Neural progenitor cell (in vitro differentiated cells): ENCODE measurements at regions not wholly inside any gene's neighbourhood (a gene's known extent, or its start where the extent isn't known, plus 50 kb on each side); places are given as distances from the start of the nearest gene placed in this dataset.

Experiments used
- DNase-seq: peaks from one replicate; pipeline ENCODE4 v3.0.0-alpha.2; 2016; ENCODE audit warnings: low spot score
- H2AFZ ChIP-seq: fragments of 200-600 bp; sonication (generic); replicated peaks from 2 replicates; pipeline ENCODE4 v1.6.1; 2016; ENCODE audit warnings: antibody characterized with exemption
- H3F3A ChIP-seq: fragments of 200-600 bp; sonication (generic); 2 replicates; pipeline ENCODE4 v1.6.1; 2016; ENCODE audit warnings: antibody characterized with exemption, low read depth
- H3K27ac ChIP-seq: fragments of 200-600 bp; sonication (generic); 2 replicates; pipeline ENCODE4 v1.5.1; 2016; ENCODE audit warnings: mild to moderate bottlenecking
- H3K27me3 ChIP-seq: fragments of 200-600 bp; sonication (generic); 2 replicates; pipeline ENCODE4 v1.6.1; 2016; ENCODE audit warnings: mild to moderate bottlenecking, moderate library complexity
- H3K36me3 ChIP-seq: fragments of 200-600 bp; sonication (generic); 2 replicates; pipeline ENCODE4 v1.5.1; 2016
- H3K4me1 ChIP-seq: fragments of 200-600 bp; sonication (generic); 2 replicates; pipeline ENCODE4 v1.6.1; 2016; ENCODE audit warnings: mixed run types
- H3K4me2 ChIP-seq: fragments of 200-600 bp; sonication (generic); 2 replicates; pipeline ENCODE4 v1.6.1; 2016
- H3K4me3 ChIP-seq: fragments of 200-600 bp; sonication (generic); 2 replicates; pipeline ENCODE4 v1.5.1; 2016
- H3K79me2 ChIP-seq: fragments of 200-600 bp; sonication (generic); 2 replicates; pipeline ENCODE4 v1.6.1; 2016; ENCODE audit warnings: low read depth
- H3K9ac ChIP-seq: fragments of 200-600 bp; sonication (generic); 2 replicates; pipeline ENCODE4 v1.6.1; 2016
- H3K9me3 ChIP-seq: fragments of 200-600 bp; sonication (generic); 2 replicates; pipeline ENCODE4 v1.5.1; 2016; ENCODE audit warnings: low read depth
- H4K20me1 ChIP-seq: fragments of 200-600 bp; sonication (generic); 2 replicates; pipeline ENCODE4 v1.6.1; 2016; ENCODE audit warnings: low read depth
- H3K27ac Mint-ChIP-seq: 3 replicates; pipeline ENCODE4 v1.8.0; 2021; ENCODE audit warnings: mixed read lengths
- H3K27me3 Mint-ChIP-seq: 2 replicates; pipeline ENCODE4 v1.8.0; 2022; ENCODE audit warnings: low read depth, mild to moderate bottlenecking, inconsistent platforms, moderate library complexity, mixed read lengths; ENCODE audit not compliant: insufficient read depth
- H3K36me3 Mint-ChIP-seq: 3 replicates; pipeline ENCODE4 v1.8.0; 2021; ENCODE audit warnings: mixed read lengths
- H3K4me1 Mint-ChIP-seq: 3 replicates; pipeline ENCODE4 v1.8.0; 2021; ENCODE audit warnings: mixed read lengths
- H3K4me3 Mint-ChIP-seq: 3 replicates; pipeline ENCODE4 v1.8.0; 2021; ENCODE audit warnings: mild to moderate bottlenecking, moderate library complexity, mixed read lengths
- H3K9me3 Mint-ChIP-seq: 3 replicates; pipeline ENCODE4 v1.8.0; 2020; ENCODE audit warnings: mixed read lengths
- EZH2 ChIP-seq: fragments of 200-600 bp; sonication (generic); IDR thresholded peaks from 2 replicates; pipeline ENCODE4 v1.6.1; 2017; ENCODE audit warnings: antibody characterized with exemption, mild to moderate bottlenecking, moderate library complexity
- EZH2phosphoT487 ChIP-seq: fragments of 200-600 bp; sonication (generic); IDR thresholded peaks from 2 replicates; pipeline ENCODE4 v1.6.1; 2017; ENCODE audit warnings: antibody characterized with exemption
- TF ChIP-seq, protein P1 (sequence below): fragments of 200-600 bp; sonication (generic); IDR thresholded peaks from 2 replicates; pipeline ENCODE4 v1.5.1; 2017; ENCODE audit warnings: antibody characterized with exemption, mild to moderate bottlenecking

- Histone ChIP-seq H4K20me1 (no peaks in the 10 kb centered on the region), H3F3A (no peaks in the 10 kb centered on the region), H3K4me3 (no peak overlapping the region), H3K27me3 (no peaks in the 10 kb centered on the region), H3K4me1 (no peaks in the 10 kb centered on the region), H3K4me2 (no peak overlapping the region), H2AFZ (no peak overlapping the region), H3K79me2 (no peaks in the 10 kb centered on the region), H3K9me3 (peaks cover 6% of the 10 kb centered on the region), H3K9ac (no peak overlapping the region), H3K36me3 (no peaks in the 10 kb centered on the region), H3K27ac (no peak overlapping the region)
- Mint-ChIP-seq H3K27me3 (no peaks in the 10 kb centered on the region), H3K27ac (no peak overlapping the region), H3K4me3 (no peak overlapping the region), H3K9me3 (peaks cover 7% of the 10 kb centered on the region), H3K4me1 (no peaks in the 10 kb centered on the region), H3K36me3 (no peaks in the 10 kb centered on the region)
- DNase-seq = peak; percentile 16
- TF ChIP-seq, protein P1, sequence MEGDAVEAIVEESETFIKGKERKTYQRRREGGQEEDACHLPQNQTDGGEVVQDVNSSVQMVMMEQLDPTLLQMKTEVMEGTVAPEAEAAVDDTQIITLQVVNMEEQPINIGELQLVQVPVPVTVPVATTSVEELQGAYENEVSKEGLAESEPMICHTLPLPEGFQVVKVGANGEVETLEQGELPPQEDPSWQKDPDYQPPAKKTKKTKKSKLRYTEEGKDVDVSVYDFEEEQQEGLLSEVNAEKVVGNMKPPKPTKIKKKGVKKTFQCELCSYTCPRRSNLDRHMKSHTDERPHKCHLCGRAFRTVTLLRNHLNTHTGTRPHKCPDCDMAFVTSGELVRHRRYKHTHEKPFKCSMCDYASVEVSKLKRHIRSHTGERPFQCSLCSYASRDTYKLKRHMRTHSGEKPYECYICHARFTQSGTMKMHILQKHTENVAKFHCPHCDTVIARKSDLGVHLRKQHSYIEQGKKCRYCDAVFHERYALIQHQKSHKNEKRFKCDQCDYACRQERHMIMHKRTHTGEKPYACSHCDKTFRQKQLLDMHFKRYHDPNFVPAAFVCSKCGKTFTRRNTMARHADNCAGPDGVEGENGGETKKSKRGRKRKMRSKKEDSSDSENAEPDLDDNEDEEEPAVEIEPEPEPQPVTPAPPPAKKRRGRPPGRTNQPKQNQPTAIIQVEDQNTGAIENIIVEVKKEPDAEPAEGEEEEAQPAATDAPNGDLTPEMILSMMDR = no peak
- no peak for TF ChIP-seq EZH2phosphoT487
- no peak for TF ChIP-seq EZH2
Observed at GRCh38 chrX:79078114-79078513, 66.4 kb upstream of the GPR174 start.

GRCh38 chrX:79079477-79079876, 65.0 kb upstream of the GPR174 start:
- Histone ChIP-seq H3K4me3 (no peak overlapping the region), H4K20me1 (no peaks in the 10 kb centered on the region), H3K9me3 (peaks cover 6% of the 10 kb centered on the region), H3K79me2 (no peaks in the 10 kb centered on the region), H3K27ac (no peak overlapping the region), H3K4me1 (no peaks in the 10 kb centered on the region), H3K36me3 (no peaks in the 10 kb centered on the region), H3K9ac (no peak overlapping the region), H3K27me3 (no peaks in the 10 kb centered on the region), H3K4me2 (no peak overlapping the region), H2AFZ (no peak overlapping the region), H3F3A (no peaks in the 10 kb centered on the region)
- Mint-ChIP-seq H3K9me3 (peaks cover 5% of the 10 kb centered on the region), H3K36me3 (no peaks in the 10 kb centered on the region), H3K27me3 (no peaks in the 10 kb centered on the region), H3K27ac (no peak overlapping the region), H3K4me3 (no peak overlapping the region), H3K4me1 (no peaks in the 10 kb centered on the region)
- no peak for DNase-seq
- TF ChIP-seq, protein P1 = no peak
- no peak for TF ChIP-seq EZH2phosphoT487
- TF ChIP-seq EZH2 = no peak

- Histone ChIP-seq H3K4me1 (no peaks in the 10 kb centered on the region), H3K9me3 (peaks cover 6% of the 10 kb centered on the region), H2AFZ (no peak overlapping the region), H3K27ac (no peak overlapping the region), H3K79me2 (no peaks in the 10 kb centered on the region), H4K20me1 (no peaks in the 10 kb centered on the region), H3K36me3 (no peaks in the 10 kb centered on the region), H3K4me2 (no peak overlapping the region), H3F3A (no peaks in the 10 kb centered on the region), H3K4me3 (no peak overlapping the region), H3K9ac (no peak overlapping the region), H3K27me3 (no peaks in the 10 kb centered on the region)
- no peaks in the 10 kb centered on the region for H3K36me3 Mint-ChIP-seq
- no peak overlapping the region for H3K27ac Mint-ChIP-seq
- H3K9me3 Mint-ChIP-seq = peaks cover 5% of the 10 kb centered on the region
- H3K27me3 Mint-ChIP-seq = no peaks in the 10 kb centered on the region
- TF ChIP-seq EZH2phosphoT487 (no peak), EZH2 (no peak)
- TF ChIP-seq, protein P1 = no peak
- DNase-seq = no peak
- no peak overlapping the region for H3K4me3 Mint-ChIP-seq
- H3K4me1 Mint-ChIP-seq = no peaks in the 10 kb centered on the region
Observed at GRCh38 chrX:79080141-79080540, 64.3 kb upstream of the GPR174 start.
